MM.1S (cell line): ENCODE measurements at regions not wholly inside any gene's neighbourhood (a gene's known extent, or its start where the extent isn't known, plus 50 kb on each side); places are given as distances from the start of the nearest gene placed in this dataset.

Experiments used
- DNase-seq: peaks from one replicate; pipeline ENCODE4 v3.0.0-alpha.2; 2015
- H2AFZ ChIP-seq: fragments of 300-600 bp; sonication (generic); 2 replicates; pipeline ENCODE4 v1.6.0; 2016; ENCODE audit warnings: antibody characterized with exemption, low read length
- H3F3A ChIP-seq: fragments of 300-600 bp; sonication (generic); 2 replicates; pipeline ENCODE4 v1.6.1; 2016; ENCODE audit warnings: mild to moderate bottlenecking, antibody characterized with exemption, low read length, moderate library complexity, mixed read lengths; ENCODE audit not compliant: insufficient read depth
- H3K27ac ChIP-seq: fragments of 300-600 bp; sonication (generic); 2 replicates; pipeline ENCODE4 v1.5.1; 2016; ENCODE audit warnings: mild to moderate bottlenecking, low read length
- H3K27me3 ChIP-seq: fragments of 300-600 bp; sonication (generic); replicated peaks from 2 replicates; pipeline ENCODE4 v1.6.0; 2016; ENCODE audit warnings: low read length; ENCODE audit not compliant: insufficient read depth
- H3K36me3 ChIP-seq: fragments of 300-600 bp; sonication (generic); replicated peaks from 2 replicates; pipeline ENCODE4 v1.6.1; 2016; ENCODE audit warnings: mild to moderate bottlenecking, low read length, mixed read lengths; ENCODE audit not compliant: insufficient read depth
- H3K4me1 ChIP-seq: fragments of 300-600 bp; sonication (generic); 2 replicates; pipeline ENCODE4 v1.6.1; 2016; ENCODE audit warnings: low read length, mixed read lengths
- H3K4me2 ChIP-seq: fragments of 300-600 bp; sonication (generic); 2 replicates; pipeline ENCODE4 v1.6.0; 2016; ENCODE audit warnings: low read depth, low read length
- H3K4me3 ChIP-seq: fragments of 300-600 bp; sonication (generic); 2 replicates; pipeline ENCODE4 v1.5.1; 2016; ENCODE audit warnings: low read length, mixed read lengths
- H3K79me2 ChIP-seq: fragments of 300-600 bp; sonication (generic); 2 replicates; pipeline ENCODE4 v1.6.1; 2016; ENCODE audit warnings: mixed run types, low read length, mixed read lengths
- H3K9ac ChIP-seq: fragments of 300-600 bp; sonication (generic); 2 replicates; pipeline ENCODE4 v1.6.1; 2016; ENCODE audit warnings: low read length, mixed read lengths
- H3K9me2 ChIP-seq: fragments of 300-600 bp; sonication (generic); replicated peaks from 2 replicates; pipeline ENCODE4 v1.6.1; 2016; ENCODE audit warnings: mild to moderate bottlenecking, low read length, mixed read lengths; ENCODE audit not compliant: insufficient read depth
- H3K9me3 ChIP-seq: fragments of 300-600 bp; sonication (generic); replicated peaks from 2 replicates; pipeline ENCODE4 v1.6.1; 2016; ENCODE audit warnings: mild to moderate bottlenecking, low read length, mixed read lengths; ENCODE audit not compliant: insufficient read depth
- H4K20me1 ChIP-seq: fragments of 300-600 bp; sonication (generic); 2 replicates; pipeline ENCODE4 v1.6.1; 2016; ENCODE audit warnings: mild to moderate bottlenecking, low read length, moderate library complexity, mixed read lengths; ENCODE audit not compliant: insufficient read depth
- CTCF ChIP-seq: fragments of 300-600 bp; sonication (generic); IDR thresholded peaks from 2 replicates; pipeline ENCODE4 v1.5.1; 2016; ENCODE audit warnings: antibody characterized with exemption, low read length, mixed read lengths
- EZH2 ChIP-seq: fragments of 300-600 bp; sonication (generic); optimal IDR thresholded peaks from 2 replicates; pipeline ENCODE3; 2017; ENCODE audit warnings: low read depth, mild to moderate bottlenecking, antibody characterized with exemption, low read length, mixed read lengths
- EZH2phosphoT487 ChIP-seq: fragments of 300-600 bp; sonication (generic); IDR thresholded peaks from 2 replicates; pipeline ENCODE4 v1.6.1; 2018; ENCODE audit warnings: antibody characterized with exemption, low read length

- Histone ChIP-seq H3K79me2 (no peaks in the 10 kb centered on the region), H3K9me3 (no peaks in the 10 kb centered on the region), H3K4me2 (no peak overlapping the region), H3K9me2 (no peaks in the 10 kb centered on the region), H2AFZ (no peak overlapping the region), H3K4me3 (no peak overlapping the region), H3F3A (no peaks in the 10 kb centered on the region), H3K4me1 (no peaks in the 10 kb centered on the region), H3K9ac (no peak overlapping the region), H3K36me3 (no peaks in the 10 kb centered on the region), H4K20me1 (no peaks in the 10 kb centered on the region), H3K27me3 (no peaks in the 10 kb centered on the region), H3K27ac (no peak overlapping the region)
- DNase-seq = no peak
- TF ChIP-seq EZH2phosphoT487 (no peak), CTCF (no peak), EZH2 (no peak)
Observed at GRCh38 chr14:58941629-58942028, 246.8 kb upstream of the DAAM1 start.

- no peak overlapping the region for H3K27ac ChIP-seq
- H3F3A ChIP-seq = no peaks in the 10 kb centered on the region
- no peak for DNase-seq
- no peaks in the 10 kb centered on the region for H4K20me1 ChIP-seq
- no peak overlapping the region for H3K4me2 ChIP-seq
- H3K9me2 ChIP-seq = no peaks in the 10 kb centered on the region
- H3K9ac ChIP-seq = no peak overlapping the region
- TF ChIP-seq EZH2phosphoT487 = no peak
- no peak for TF ChIP-seq CTCF
- no peak for TF ChIP-seq EZH2
- H3K4me1 ChIP-seq = no peaks in the 10 kb centered on the region
- H3K79me2 ChIP-seq = no peaks in the 10 kb centered on the region
- H3K9me3 ChIP-seq = no peaks in the 10 kb centered on the region
- no peaks in the 10 kb centered on the region for H3K36me3 ChIP-seq
- no peak overlapping the region for H3K4me3 ChIP-seq
- no peaks in the 10 kb centered on the region for H3K27me3 ChIP-seq
- no peak overlapping the region for H2AFZ ChIP-seq
Observed at GRCh38 chr14:58942516-58942915, 246.0 kb upstream of the DAAM1 start.

GRCh38 chr14:58944343-58944967, 244.0 kb upstream of the DAAM1 start:
- H3K27me3 ChIP-seq = no peaks in the 10 kb centered on the region
- no peaks in the 10 kb centered on the region for H4K20me1 ChIP-seq
- H3K9me3 ChIP-seq = no peaks in the 10 kb centered on the region
- no peak overlapping the region for H3K27ac ChIP-seq
- no peak for TF ChIP-seq EZH2
- no peak overlapping the region for H2AFZ ChIP-seq
- H3K4me3 ChIP-seq = no peak overlapping the region
- H3K36me3 ChIP-seq = no peaks in the 10 kb centered on the region
- no peaks in the 10 kb centered on the region for H3F3A ChIP-seq
- H3K4me1 ChIP-seq = no peaks in the 10 kb centered on the region
- DNase-seq = no peak
- no peaks in the 10 kb centered on the region for H3K9me2 ChIP-seq
- no peak overlapping the region for H3K4me2 ChIP-seq
- no peaks in the 10 kb centered on the region for H3K79me2 ChIP-seq
- no peak overlapping the region for H3K9ac ChIP-seq

- Histone ChIP-seq H3F3A (no peaks in the 10 kb centered on the region), H3K79me2 (no peaks in the 10 kb centered on the region), H3K27me3 (no peaks in the 10 kb centered on the region), H2AFZ (no peak overlapping the region), H4K20me1 (no peaks in the 10 kb centered on the region), H3K36me3 (no peaks in the 10 kb centered on the region), H3K9ac (no peak overlapping the region), H3K4me1 (no peaks in the 10 kb centered on the region), H3K27ac (no peak overlapping the region), H3K9me3 (no peaks in the 10 kb centered on the region), H3K9me2 (no peaks in the 10 kb centered on the region), H3K4me2 (no peak overlapping the region), H3K4me3 (no peak overlapping the region)
- no peak for DNase-seq
- no peak for TF ChIP-seq CTCF
- TF ChIP-seq EZH2 = no peak
- TF ChIP-seq EZH2phosphoT487 = no peak
Observed at GRCh38 chr14:58944968-58945356, 243.5 kb upstream of the DAAM1 start.
